ENCODE measurements at regions not wholly inside any gene's neighbourhood (a gene's known extent, or its start where the extent isn't known, plus 50 kb on each side); places are given as distances from the start of the nearest gene placed in this dataset.

DNA sequence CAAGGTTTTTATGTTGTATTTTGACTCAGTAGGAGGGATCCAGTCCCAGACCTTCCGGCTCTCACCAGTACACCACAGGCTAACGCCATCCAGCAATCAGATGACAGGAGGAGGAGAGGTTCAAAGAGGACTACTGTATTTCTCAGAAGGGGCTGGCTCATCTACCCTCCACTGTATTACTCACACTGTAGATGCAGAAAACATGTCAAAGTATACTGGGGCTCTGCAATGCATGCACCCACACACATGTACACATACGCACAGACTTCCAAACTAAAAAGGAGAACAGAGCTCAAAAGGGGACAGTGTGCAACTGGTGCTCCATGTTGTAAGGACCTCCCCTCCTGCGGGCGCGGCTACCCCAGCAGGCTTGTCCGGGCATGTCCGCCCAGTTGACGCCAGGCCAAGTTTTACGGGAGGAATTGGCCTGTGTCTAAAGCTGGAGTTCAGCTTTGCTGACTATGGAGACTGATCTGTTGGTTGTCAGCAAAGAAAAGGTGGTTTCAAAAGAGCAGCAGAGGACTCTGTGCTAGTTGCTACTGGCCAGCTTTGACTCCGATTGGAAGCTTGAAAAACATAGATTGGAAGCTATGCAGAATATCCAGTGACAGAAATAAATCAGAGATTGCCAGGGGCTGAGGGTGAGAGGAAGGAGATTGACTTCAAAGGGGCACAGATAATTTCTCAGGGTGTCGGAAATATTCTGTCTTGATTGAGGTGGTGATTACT, 314.2 kb downstream of the DLEU7 start:
- H3K9ac ChIP-seq (ENCODE audit: low read length) = no peak overlapping the region
- H3K27me3 Mint-ChIP-seq = no peaks in the 10 kb centered on the region
- peak overlapping the region; percentile 30 for H2AFZ ChIP-seq (ENCODE audit: insufficient read depth, low read depth, low read length, poor library complexity, severe bottlenecking)

GRCh38 chr13:50531917-50532899, 311.3 kb downstream of the DLEU7 start:
- Mint-ChIP-seq H3K27ac (no peak overlapping the region), H3K4me1 (peaks cover 19% of the 10 kb centered on the region), H3K4me3 (no peak overlapping the region), H3K27me3 (no peaks in the 10 kb centered on the region), H3K9me3 (ENCODE audit: insufficient read depth) (peaks cover 21% of the 10 kb centered on the region)
- ATAC-seq (ENCODE audit: low read depth) (no peak), DNase-seq (no peak)
- H3K27ac ChIP-seq (ENCODE audit: low read length in 2 of 2) = no peak overlapping the region
- no peak overlapping the region for H3K4me3 ChIP-seq (ENCODE audit: control extremely low read depth in 1 of 5, extremely low read depth in 1 of 5, insufficient read depth in 1 of 5, low read depth in 2 of 5, low read length in 4 of 5)
- H3K79me2 ChIP-seq (ENCODE audit: control insufficient read depth, insufficient read depth, low read length) = no peaks in the 10 kb centered on the region
- no CpG with 5 or more reads among the region's 5 CpGs for WGBS (ENCODE audit: insufficient coverage)
- no peak overlapping the region for H3K4me2 ChIP-seq (replicated peaks; ENCODE audit: low read depth, low read length, poor library complexity, severe bottlenecking)
- no peak overlapping the region for H2AFZ ChIP-seq (ENCODE audit: insufficient read depth, low read depth, low read length, poor library complexity, severe bottlenecking)
- TF ChIP-seq EZH2 (IDR thresholded peaks at IDR 0.05; ENCODE audit: borderline replicate concordance, insufficient read depth, low read depth, low read length, poor library complexity, severe bottlenecking) = no peak
- TF ChIP-seq, protein P1, sequence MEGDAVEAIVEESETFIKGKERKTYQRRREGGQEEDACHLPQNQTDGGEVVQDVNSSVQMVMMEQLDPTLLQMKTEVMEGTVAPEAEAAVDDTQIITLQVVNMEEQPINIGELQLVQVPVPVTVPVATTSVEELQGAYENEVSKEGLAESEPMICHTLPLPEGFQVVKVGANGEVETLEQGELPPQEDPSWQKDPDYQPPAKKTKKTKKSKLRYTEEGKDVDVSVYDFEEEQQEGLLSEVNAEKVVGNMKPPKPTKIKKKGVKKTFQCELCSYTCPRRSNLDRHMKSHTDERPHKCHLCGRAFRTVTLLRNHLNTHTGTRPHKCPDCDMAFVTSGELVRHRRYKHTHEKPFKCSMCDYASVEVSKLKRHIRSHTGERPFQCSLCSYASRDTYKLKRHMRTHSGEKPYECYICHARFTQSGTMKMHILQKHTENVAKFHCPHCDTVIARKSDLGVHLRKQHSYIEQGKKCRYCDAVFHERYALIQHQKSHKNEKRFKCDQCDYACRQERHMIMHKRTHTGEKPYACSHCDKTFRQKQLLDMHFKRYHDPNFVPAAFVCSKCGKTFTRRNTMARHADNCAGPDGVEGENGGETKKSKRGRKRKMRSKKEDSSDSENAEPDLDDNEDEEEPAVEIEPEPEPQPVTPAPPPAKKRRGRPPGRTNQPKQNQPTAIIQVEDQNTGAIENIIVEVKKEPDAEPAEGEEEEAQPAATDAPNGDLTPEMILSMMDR (IDR thresholded peaks at IDR 0.05) = peak; percentile 32
- H3K27me3 ChIP-seq (replicated peaks in 1 of 4; ENCODE audit: control extremely low read depth in 1 of 4, control insufficient read depth in 3 of 4, insufficient read depth in 4 of 4, low read length in 3 of 4) = no peaks in the 10 kb centered on the region
- intact Hi-C loops (cut with micrococcal nuclease) = loop anchor here (1.0 to 5.0 kb wide), 5 partner anchors 269 to 555 kb away; partner anchors contain the start of gene TRIM13
- no peaks in the 10 kb centered on the region for H3K36me3 ChIP-seq (replicated peaks in 1 of 2; ENCODE audit: control extremely low read depth in 1 of 2, control insufficient read depth in 1 of 2, extremely low read depth in 1 of 2, insufficient read depth in 2 of 2, low read length in 1 of 2)
- H3K9me3 ChIP-seq (ENCODE audit: control extremely low read depth in 1 of 3, control insufficient read depth in 2 of 3, insufficient read depth in 1 of 3, low read length in 2 of 3) = peaks cover 6 to 34% (median 9%) of the 10 kb centered on the region in 3 donors
- H4K20me1 ChIP-seq (ENCODE audit: control insufficient read depth, insufficient read depth, low read length, poor library complexity, severe bottlenecking) = no peaks in the 10 kb centered on the region
- POLR2A ChIA-PET = no interaction called here
- CTCF ChIA-PET = interaction anchor here (0.6 to 1.6 kb wide), 8 partner anchors 16 to 556 kb away, joined by 3 to 10 read pairs (median 4); no protein-coding TSS in a partner anchor
- no peak overlapping the region for H3K9ac ChIP-seq (ENCODE audit: low read length)
- H3K4me1 ChIP-seq (ENCODE audit: control insufficient read depth in 2 of 2, insufficient read depth in 2 of 2, low read length in 2 of 2) = peaks cover 10 to 11% of the 10 kb centered on the region in 2 donors

More for the DNA sequence above, 314.2 kb downstream of the DLEU7 start:
- peaks cover 24 to 25% of the 10 kb centered on the region in 2 donors for H3K4me1 ChIP-seq (ENCODE audit: control insufficient read depth in 2 of 2, insufficient read depth in 2 of 2, low read length in 2 of 2)
- no peaks in the 10 kb centered on the region for H3K79me2 ChIP-seq (ENCODE audit: control insufficient read depth, insufficient read depth, low read length)
- no peaks in the 10 kb centered on the region for H3K27me3 ChIP-seq (replicated peaks in 1 of 4; ENCODE audit: control extremely low read depth in 1 of 4, control insufficient read depth in 3 of 4, insufficient read depth in 4 of 4, low read length in 3 of 4)
- intact Hi-C loops (cut with micrococcal nuclease) = loop anchor here (5.0 kb wide), 1 partner anchor 63 kb away; no protein-coding TSS in a partner anchor
- POLR2A ChIA-PET = no interaction called here
- H3K9me3 ChIP-seq (ENCODE audit: control extremely low read depth in 1 of 3, control insufficient read depth in 2 of 3, insufficient read depth in 1 of 3, low read length in 2 of 3) = peaks cover 0 to 7% (median 2%) of the 10 kb centered on the region in 3 donors
- H3K27ac ChIP-seq (ENCODE audit: low read length in 2 of 2) = no peak overlapping the region
- Mint-ChIP-seq H3K9me3 (ENCODE audit: insufficient read depth) (peaks cover 5% of the 10 kb centered on the region), H3K4me3 (no peak overlapping the region), H3K27ac (no peak overlapping the region), H3K4me1 (peaks cover 35% of the 10 kb centered on the region)
- 92% methylated on average over 9 of the region's 12 CpGs for WGBS (ENCODE audit: insufficient coverage)
- no peak overlapping the region for H3K4me2 ChIP-seq (replicated peaks; ENCODE audit: low read depth, low read length, poor library complexity, severe bottlenecking)
- no peak for TF ChIP-seq EZH2 (IDR thresholded peaks at IDR 0.05; ENCODE audit: borderline replicate concordance, insufficient read depth, low read depth, low read length, poor library complexity, severe bottlenecking)
- H3K36me3 ChIP-seq (replicated peaks in 1 of 2; ENCODE audit: control extremely low read depth in 1 of 2, control insufficient read depth in 1 of 2, extremely low read depth in 1 of 2, insufficient read depth in 2 of 2, low read length in 1 of 2) = no peaks in the 10 kb centered on the region
- CTCF ChIA-PET = interaction anchor here (0.8 to 2.5 kb wide), 5 partner anchors 17 to 553 kb away, joined by 3 to 7 read pairs (median 4); no protein-coding TSS in a partner anchor
- H4K20me1 ChIP-seq (ENCODE audit: control insufficient read depth, insufficient read depth, low read length, poor library complexity, severe bottlenecking) = no peaks in the 10 kb centered on the region
- ATAC-seq (ENCODE audit: low read depth) = no peak
- no peak overlapping the region for H3K4me3 ChIP-seq (ENCODE audit: control extremely low read depth in 1 of 5, extremely low read depth in 1 of 5, insufficient read depth in 1 of 5, low read depth in 2 of 5, low read length in 4 of 5)
- no peak for DNase-seq
